NCI-H2196 treated with DMSO at 0.1 percent for 48 hours (cell line): ENCODE measurements at regions not wholly inside any gene's neighbourhood (a gene's known extent, or its start where the extent isn't known, plus 50 kb on each side); places are given as distances from the start of the nearest gene placed in this dataset.

Experiments
- DNase-seq: peaks from one replicate; lab custom pipeline; 2025; ENCODE audit not compliant: unreplicated experiment; lab: John Stamatoyannopoulos, UW

GRCh38 chr5:6026766-6027406, 351.5 kb downstream of the MED10 start:
- DNase-seq: no peak

GRCh38 chr5:6019612-6020011, 358.7 kb downstream of the MED10 start:
- no peak for DNase-seq

GRCh38 chr5:6013506-6013905, 364.8 kb downstream of the MED10 start:
- DNase-seq: no peak

GRCh38 chr5:6011199-6011598, 367.1 kb downstream of the MED10 start:
- no peak for DNase-seq

GRCh38 chr5:6006838-6007314, 371.5 kb downstream of the MED10 start:
- no peak for DNase-seq

DNA sequence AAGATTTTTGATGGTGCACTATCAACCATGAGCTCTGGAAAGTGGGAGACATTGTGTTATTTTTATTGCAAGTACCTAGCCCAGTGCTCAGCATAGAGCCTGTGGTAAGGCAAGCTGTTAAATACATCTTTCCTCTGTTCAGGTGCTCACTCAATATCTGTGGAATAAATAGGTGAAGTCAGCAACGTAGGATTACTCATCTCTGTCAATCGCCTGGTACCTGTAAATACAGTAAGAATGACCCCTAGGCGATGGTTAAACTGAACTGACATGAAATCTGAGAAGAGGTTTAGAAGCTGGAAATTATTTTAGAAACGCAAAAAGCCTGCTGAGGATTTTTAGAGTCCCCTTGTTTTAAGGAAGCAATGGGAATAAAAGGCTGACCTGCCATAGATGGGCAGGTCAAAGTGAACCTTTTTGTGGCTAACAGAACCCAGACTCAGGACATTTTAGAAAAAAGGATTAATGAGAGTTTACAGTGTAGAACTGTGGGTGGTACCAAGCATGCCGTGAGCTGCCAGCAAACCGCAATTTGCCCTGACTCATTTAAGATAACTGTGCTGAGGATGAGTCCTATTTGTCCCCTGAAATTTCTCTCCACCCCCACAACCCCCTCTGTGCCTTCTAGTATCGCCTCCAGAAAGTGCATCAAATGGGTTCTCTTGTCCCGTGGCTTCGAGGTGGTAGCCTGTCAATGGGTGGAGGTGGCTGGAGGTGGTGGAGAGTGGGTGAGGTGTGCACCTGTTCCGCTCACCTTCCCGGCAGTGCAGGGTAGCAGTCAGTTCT, 375.1 kb downstream of the MED10 start:
- DNase-seq: no peak

DNA sequence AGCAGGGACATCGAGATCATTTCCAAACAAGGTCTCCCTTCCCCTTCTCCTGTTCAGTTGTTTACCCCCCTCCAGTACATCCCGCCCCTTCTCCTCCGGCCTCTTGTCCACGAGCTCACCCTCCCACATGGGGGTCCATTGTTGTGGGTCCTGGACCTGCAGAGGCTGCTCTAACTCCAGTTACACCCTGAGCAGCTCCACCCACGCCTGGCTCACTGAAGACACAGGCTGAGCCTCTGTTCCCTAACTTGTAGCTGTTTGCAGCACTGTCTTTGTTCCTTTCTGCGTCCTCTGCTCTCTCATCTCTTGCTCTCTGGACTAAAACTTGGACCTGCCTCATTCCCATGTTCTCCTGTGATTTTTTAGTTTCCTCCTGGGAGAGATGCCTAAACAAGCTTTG, 377.5 kb downstream of the MED10 start:
- DNase-seq: no peak

GRCh38 chr5:5995819-5996218, 382.5 kb downstream of the MED10 start:
- DNase-seq: no peak

- DNase-seq: no peak
These were observed 391.7 kb downstream of the MED10 start for GRCh38 chr5:5986492-5987178.

DNA sequence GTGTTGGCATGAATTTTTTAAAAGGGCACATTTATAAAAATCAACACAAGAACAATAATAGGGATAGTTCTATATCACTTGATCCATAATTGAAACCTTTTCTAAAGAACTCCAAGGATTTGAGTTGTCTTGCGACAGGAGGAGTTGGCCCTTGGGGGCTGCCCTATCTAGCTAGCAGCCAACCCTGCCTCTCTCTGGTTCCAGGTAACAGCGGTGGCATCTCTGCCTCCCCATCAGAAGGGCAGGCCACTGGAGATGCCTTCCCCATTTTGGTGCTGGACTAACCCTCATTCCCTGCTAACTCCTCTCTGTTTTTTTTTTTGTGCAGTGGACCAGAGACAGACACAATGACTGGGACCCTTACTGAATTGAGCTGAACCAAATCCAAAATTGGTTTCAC, 393.0 kb downstream of the MED10 start:
- no peak for DNase-seq

- DNase-seq: no peak
These were observed 394.9 kb downstream of the MED10 start for GRCh38 chr5:5983261-5983980.

GRCh38 chr5:5981562-5981961, 396.8 kb downstream of the MED10 start:
- DNase-seq: no peak

- no peak for DNase-seq
These were observed 397.8 kb downstream of the MED10 start for GRCh38 chr5:5980538-5980895.

GRCh38 chr5:5979761-5980537, 398.4 kb downstream of the MED10 start:
- DNase-seq: no peak

DNA sequence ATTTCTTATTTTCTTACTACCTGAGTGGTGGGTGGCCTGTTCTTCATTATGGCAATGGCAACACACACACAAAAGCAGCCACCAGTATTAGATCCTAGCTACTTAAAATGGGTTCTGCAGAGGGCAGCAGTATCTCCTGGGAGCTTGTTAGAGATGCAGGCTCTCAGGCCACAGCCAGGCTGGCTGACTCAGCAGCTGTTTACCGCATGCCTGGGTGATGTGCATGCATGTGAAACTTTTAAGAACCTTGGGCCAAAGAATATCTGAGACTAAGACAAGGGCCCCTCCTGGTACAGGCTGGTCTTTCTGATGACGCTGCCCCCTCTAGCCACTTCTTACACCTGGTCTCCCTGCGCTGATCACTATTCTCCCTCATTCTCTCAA, 399.0 kb downstream of the MED10 start:
- DNase-seq: no peak

DNA sequence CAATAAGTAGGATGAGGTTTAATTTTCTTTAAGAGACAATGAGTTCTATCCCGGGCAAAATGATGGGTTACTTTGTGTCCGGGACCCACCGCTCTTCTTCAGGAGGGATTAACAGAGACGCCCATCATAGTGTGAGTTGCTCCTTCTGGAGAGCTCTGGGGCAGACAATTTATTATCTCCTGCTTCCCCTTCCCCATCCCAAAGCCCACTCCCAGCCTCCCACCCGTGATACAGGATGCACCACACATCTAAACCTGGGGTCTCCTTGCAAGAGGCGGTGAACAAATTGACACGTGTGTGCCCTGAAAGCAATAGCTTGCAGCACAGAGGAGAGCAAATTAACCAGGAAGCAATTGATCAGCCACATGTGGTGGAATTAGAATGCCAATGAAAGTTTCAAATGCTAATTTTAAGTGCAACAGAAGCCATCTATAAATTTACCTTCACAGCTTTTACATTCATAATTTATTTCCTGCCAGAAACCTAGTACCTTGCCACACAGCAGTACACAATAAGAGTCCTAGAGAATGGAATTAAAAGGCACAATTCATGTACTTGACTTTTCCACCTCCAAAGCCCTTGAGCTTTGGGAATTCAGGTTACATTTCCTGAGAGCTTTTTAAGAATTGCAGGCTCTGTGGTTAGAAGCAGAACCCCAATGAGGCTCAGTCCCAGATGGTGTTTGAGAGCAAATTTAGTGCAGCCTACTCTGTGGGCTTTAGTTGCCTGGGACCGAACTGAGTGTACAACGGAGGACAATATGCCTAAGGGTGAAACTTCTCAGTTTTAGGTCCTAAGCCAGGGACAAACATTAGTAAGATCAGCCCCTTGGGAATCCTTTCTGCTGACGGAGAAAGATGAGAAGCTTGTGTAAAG, 399.6 kb downstream of the MED10 start:
- DNase-seq: no peak

- no peak for DNase-seq
These were observed 407.1 kb downstream of the MED10 start for GRCh38 chr5:5971203-5971602.

DNA sequence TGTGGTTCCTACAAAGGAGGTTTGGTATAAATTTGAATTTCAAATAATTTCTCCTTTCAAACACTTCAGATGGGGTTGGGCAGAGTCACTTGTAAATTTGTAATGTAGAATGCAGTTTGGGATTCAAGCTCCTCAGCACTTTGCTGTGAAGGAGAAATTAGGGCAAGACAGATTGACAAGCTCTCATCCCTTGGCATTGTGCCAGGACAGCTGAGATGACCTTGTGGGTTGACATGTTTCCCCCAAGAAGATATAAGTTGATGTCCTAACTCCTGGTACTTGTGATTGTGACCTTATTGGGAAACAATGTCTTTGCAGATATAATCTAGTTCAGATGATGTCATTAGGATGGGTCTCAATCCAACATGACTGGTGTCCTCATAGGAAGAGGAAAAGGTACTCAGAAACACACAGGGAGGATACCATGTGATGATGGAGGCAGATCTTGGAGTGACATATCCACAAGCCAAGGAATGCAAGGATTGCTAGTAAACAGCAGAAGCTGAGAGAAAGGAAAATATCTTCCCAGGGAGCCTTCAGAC, 408.3 kb downstream of the MED10 start:
- no peak for DNase-seq

- DNase-seq: no peak
These were observed 409.4 kb downstream of the MED10 start for GRCh38 chr5:5968981-5969380.
